CD14-positive monocyte (primary cell): ENCODE measurements at regions not wholly inside any gene's neighbourhood (a gene's known extent, or its start where the extent isn't known, plus 50 kb on each side); places are given as distances from the start of the nearest gene placed in this dataset.

Experiments
- DNase-seq, 3 donors: peaks; one replicate each; pipeline ENCODE4 v3.0.0-alpha.2; 2011 to 2022
- H2AFZ ChIP-seq: 2 replicates; pipeline ENCODE4 v1.6.0; 2012; ENCODE audit warnings: mild to moderate bottlenecking, low read depth, low read length, inconsistent platforms; ENCODE audit not compliant: insufficient read depth, poor library complexity, severe bottlenecking
- H3K27ac ChIP-seq, 2 donors: 1 replicate in 1 of 2; 2 replicates in 1 of 2; pipeline ENCODE4 v1.5.1; 2012 to 2013; ENCODE audit warnings: low read length in 2 of 2, control low read depth in 1 of 2, inconsistent platforms in 1 of 2, low read depth in 1 of 2, mild to moderate bottlenecking in 1 of 2
- H3K27me3 ChIP-seq, 2 donors: one replicate each; pipeline versions ENCODE4 v1.6.0 to v1.6.1; 2011 to 2013; ENCODE audit warnings: low read length in 2 of 2; ENCODE audit not compliant: control insufficient read depth in 2 of 2, insufficient read depth in 2 of 2
- H3K36me3 ChIP-seq, 2 donors: replicated peaks in 1 of 2; 1 replicate in 1 of 2; 2 replicates in 1 of 2; pipeline versions ENCODE4 v1.5.1 to v1.6.1; 2012 to 2013; ENCODE audit warnings: low read length in 2 of 2, control low read depth in 1 of 2, inconsistent platforms in 1 of 2, mild to moderate bottlenecking in 1 of 2; ENCODE audit not compliant: insufficient read depth in 2 of 2, control insufficient read depth in 1 of 2
- H3K4me1 ChIP-seq, 2 donors: 1 replicate in 1 of 2; 2 replicates in 1 of 2; pipeline versions ENCODE4 v1.5.1 to v1.6.1; 2012 to 2013; ENCODE audit warnings: low read length in 2 of 2, control low read depth in 1 of 2, inconsistent platforms in 1 of 2, mild to moderate bottlenecking in 1 of 2, moderate library complexity in 1 of 2; ENCODE audit not compliant: insufficient read depth in 2 of 2, control insufficient read depth in 1 of 2
- H3K4me2 ChIP-seq: replicated peaks from 2 replicates; pipeline ENCODE3; 2012; ENCODE audit warnings: low read length, moderate library complexity, mild to moderate bottlenecking; ENCODE audit not compliant: poor library complexity, severe bottlenecking; ENCODE audit errors: extremely low read depth
- H3K4me3 ChIP-seq, 3 experiments: fragments of 200-600 bp in 1 of 3; sonication (generic) in 1 of 3; replicated peaks in 1 of 3; 1 replicate in 2 of 3; 2 replicates in 1 of 3; pipeline ENCODE4 v1.5.1; 2011 to 2013; ENCODE audit warnings: low read length in 3 of 3, mild to moderate bottlenecking in 3 of 3, control low read depth in 2 of 3, low read depth in 2 of 3, inconsistent platforms in 1 of 3, moderate library complexity in 1 of 3
- H3K79me2 ChIP-seq: 2 replicates; pipeline ENCODE4 v1.6.0; 2012; ENCODE audit warnings: mild to moderate bottlenecking, control low read depth, inconsistent platforms, low read length, moderate library complexity; ENCODE audit not compliant: insufficient read depth
- H3K9ac ChIP-seq: 2 replicates; pipeline ENCODE4 v1.6.0; 2017; ENCODE audit warnings: low read length, mild to moderate bottlenecking; ENCODE audit not compliant: insufficient read depth, poor library complexity, severe bottlenecking
- H3K9me3 ChIP-seq, 2 donors: replicated peaks in 1 of 2; 1 replicate in 1 of 2; 2 replicates in 1 of 2; pipeline versions ENCODE4 v1.5.1 to v1.6.1; 2012 to 2013; ENCODE audit warnings: low read length in 2 of 2, control low read depth in 1 of 2; ENCODE audit not compliant: control insufficient read depth in 1 of 2, insufficient read depth in 1 of 2
- H4K20me1 ChIP-seq: 2 replicates; pipeline ENCODE4 v1.6.0; 2012; ENCODE audit warnings: mild to moderate bottlenecking, low read length, control low read depth, moderate library complexity; ENCODE audit not compliant: insufficient read depth
- H3K27ac Mint-ChIP-seq, 7 donors: one replicate each; pipeline ENCODE4 v1.8.0; 2020; ENCODE audit warnings: mild to moderate bottlenecking in 7 of 7, mixed read lengths in 7 of 7, moderate library complexity in 6 of 7, inconsistent platforms in 2 of 7
- H3K27me3 Mint-ChIP-seq, 3 donors: one replicate each; pipeline ENCODE4 v1.8.0; 2021 to 2022; ENCODE audit warnings: low read depth in 3 of 3, mild to moderate bottlenecking in 3 of 3, mixed read lengths in 3 of 3, moderate library complexity in 3 of 3, inconsistent platforms in 1 of 3
- H3K36me3 Mint-ChIP-seq, 2 donors: one replicate each; pipeline ENCODE4 v1.8.0; 2020; ENCODE audit warnings: mixed read lengths in 2 of 2, inconsistent platforms in 1 of 2, mild to moderate bottlenecking in 1 of 2
- H3K4me1 Mint-ChIP-seq: one replicate; pipeline ENCODE4 v1.8.0; 2020; ENCODE audit warnings: mild to moderate bottlenecking, mixed read lengths
- H3K4me3 Mint-ChIP-seq, 2 donors: one replicate each; pipeline ENCODE4 v1.8.0; 2020; ENCODE audit warnings: mild to moderate bottlenecking in 2 of 2, mixed read lengths in 2 of 2, moderate library complexity in 1 of 2
- H3K9me3 Mint-ChIP-seq, 7 donors: one replicate each; pipeline ENCODE4 v1.8.0; 2020 to 2022; ENCODE audit warnings: mixed read lengths in 7 of 7, mild to moderate bottlenecking in 6 of 7, moderate library complexity in 6 of 7, inconsistent platforms in 2 of 7
- CTCF ChIP-seq: fragments of 200-600 bp; IDR thresholded peaks from one replicate; pipeline ENCODE4 v1.8.0; 2022; ENCODE audit warnings: antibody characterized with exemption, mild to moderate bottlenecking
- WGBS: methylation state at CpG from one replicate; pipeline ENCODE4 v1.1.5; 2013; ENCODE audit warnings: missing lambda C conversion rate; ENCODE audit not compliant: insufficient coverage; 5-methylcytosine and 5-hydroxymethylcytosine counted together
- intact Hi-C, 2 donors: fragments of 100-400 bp; cut with micrococcal nuclease; formaldehyde crosslinking; loops; one replicate each; pipeline versions ENCODE4 v1.15.0 to v1.15.1; 2023

- no peak overlapping the region for H2AFZ ChIP-seq
- TF ChIP-seq CTCF: no peak
These were observed 63.5 kb upstream of the MROH9 start for GRCh38 chr1:170871868-170872267.

GRCh38 chr1:170872663-170873062 is 62.7 kb upstream of the MROH9 start:
- H3K9me3 ChIP-seq: no peaks in the 10 kb centered on the region
- no peak overlapping the region for H2AFZ ChIP-seq
- intact Hi-C loops: no loop called here
- no peak overlapping the region for H3K4me2 ChIP-seq
- Mint-ChIP-seq H3K27me3 (peaks cover 0 to 2% (median 0%) of the 10 kb centered on the region in 3 donors), H3K4me3 (no peak overlapping the region), H3K27ac (no peak overlapping the region), H3K4me1 (peaks cover 8% of the 10 kb centered on the region), H3K36me3 (no peaks in the 10 kb centered on the region), H3K9me3 (peaks cover 0 to 3% (median 0%) of the 10 kb centered on the region in 7 donors)
- H3K9ac ChIP-seq: no peak overlapping the region
- DNase-seq: peak in 1 of 3 donors; percentile 4
- H3K36me3 ChIP-seq: no peaks in the 10 kb centered on the region
- no peaks in the 10 kb centered on the region for H3K79me2 ChIP-seq
- WGBS: 22% methylated on average over 1 of the region's 2 CpGs
- no peak overlapping the region for H3K4me3 ChIP-seq
- H3K27ac ChIP-seq: no peak overlapping the region
- no peaks in the 10 kb centered on the region for H3K4me1 ChIP-seq
- no peak for TF ChIP-seq CTCF
- H4K20me1 ChIP-seq: no peaks in the 10 kb centered on the region
- H3K27me3 ChIP-seq: no peaks in the 10 kb centered on the region

More at GRCh38 chr1:170871868-170872267, 63.5 kb upstream of the MROH9 start:
- H3K36me3 Mint-ChIP-seq: no peaks in the 10 kb centered on the region
- intact Hi-C loops: no loop called here
- H3K4me1 ChIP-seq: no peaks in the 10 kb centered on the region
- H3K27me3 Mint-ChIP-seq: peaks cover 0 to 2% (median 0%) of the 10 kb centered on the region in 3 donors
- H3K4me2 ChIP-seq: no peak overlapping the region
- peaks cover 8% of the 10 kb centered on the region for H3K4me1 Mint-ChIP-seq
- no peaks in the 10 kb centered on the region for H4K20me1 ChIP-seq
- no peak for DNase-seq
- no peak overlapping the region for H3K9ac ChIP-seq
- no peak overlapping the region for H3K27ac Mint-ChIP-seq
- no peaks in the 10 kb centered on the region for H3K27me3 ChIP-seq
- no peak overlapping the region for H3K27ac ChIP-seq
- 88% methylated on average over 1 of the region's 3 CpGs for WGBS
- no peaks in the 10 kb centered on the region for H3K9me3 ChIP-seq
- no peak overlapping the region for H3K4me3 Mint-ChIP-seq
- H3K4me3 ChIP-seq: no peak overlapping the region
- H3K79me2 ChIP-seq: no peaks in the 10 kb centered on the region
- H3K9me3 Mint-ChIP-seq: peaks cover 0 to 3% (median 0%) of the 10 kb centered on the region in 7 donors
- no peaks in the 10 kb centered on the region for H3K36me3 ChIP-seq
